Stimulated activated CD4-positive, alpha-beta T cell treated with anti-CD3 and anti-CD28 coated beads, Interleukin-12 subunit alpha, Interleukin-12 subunit beta, amount 100 ng/mL, for 24 hours (primary cell): ENCODE measurements at regions not wholly inside any gene's neighbourhood (a gene's known extent, or its start where the extent isn't known, plus 50 kb on each side); places are given as distances from the start of the nearest gene placed in this dataset.
"Not testable (repeated sequence)": the region's sequence is repeated elsewhere in the genome, so short reads cannot be mapped to it uniquely, and the experiment has no call there.

ENCODE experiments used
- DNase-seq, 2 experiments: peaks; one replicate each; pipeline ENCODE4 v3.0.0-alpha.2; 2020; ENCODE audit warnings: low read depth in 2 of 2

- DNase-seq = no peak
Observed at GRCh38 chr17:71004413-71004812, 835.1 kb downstream of the KCNJ2 start.

- DNase-seq = no peak
Observed at GRCh38 chr17:71011391-71011790, 842.1 kb downstream of the KCNJ2 start.

- DNase-seq = no peak
Observed at GRCh38 chr17:71019699-71020098, 850.4 kb downstream of the KCNJ2 start.

GRCh38 chr17:71022758-71023157, 853.4 kb downstream of the KCNJ2 start:
- no peak for DNase-seq

- no peak for DNase-seq
Observed at GRCh38 chr17:71023249-71024030, 854.1 kb downstream of the KCNJ2 start.

GRCh38 chr17:71024172-71024571, 854.8 kb downstream of the KCNJ2 start:
- no peak for DNase-seq

GRCh38 chr17:71024969-71025368, 855.6 kb downstream of the KCNJ2 start:
- no peak for DNase-seq

GRCh38 chr17:71029246-71029645, 859.9 kb downstream of the KCNJ2 start:
- DNase-seq = no peak

- DNase-seq = not testable (repeated sequence)
Observed at GRCh38 chr17:71031286-71031685, 862.0 kb downstream of the KCNJ2 start.

GRCh38 chr17:71032746-71033273, 863.5 kb downstream of the KCNJ2 start:
- no peak for DNase-seq

- DNase-seq = no peak
Observed at GRCh38 chr17:71033336-71033735, 864.0 kb downstream of the KCNJ2 start.

GRCh38 chr17:71035226-71035625, 865.9 kb downstream of the KCNJ2 start:
- DNase-seq = no peak

- DNase-seq = no peak
Observed at GRCh38 chr17:71037386-71037785, 868.1 kb downstream of the KCNJ2 start.

- no peak for DNase-seq
Observed at GRCh38 chr17:71039391-71039790, 870.1 kb downstream of the KCNJ2 start.

- no peak for DNase-seq
Observed at GRCh38 chr17:71052971-71053370, 883.6 kb downstream of the KCNJ2 start.

GRCh38 chr17:71055128-71055527, 885.8 kb downstream of the KCNJ2 start:
- no peak for DNase-seq

GRCh38 chr17:71057448-71057847, 888.1 kb downstream of the KCNJ2 start:
- DNase-seq = no peak

GRCh38 chr17:71057938-71058337, 888.6 kb downstream of the KCNJ2 start:
- DNase-seq = no peak

GRCh38 chr17:71063127-71063526, 893.8 kb downstream of the KCNJ2 start:
- DNase-seq = no peak

GRCh38 chr17:71063559-71063958, 894.2 kb downstream of the KCNJ2 start:
- no peak for DNase-seq

GRCh38 chr17:71067669-71068407, 898.5 kb downstream of the KCNJ2 start:
- DNase-seq = no peak

- no peak for DNase-seq
Observed at GRCh38 chr17:71068408-71068750, 899.0 kb downstream of the KCNJ2 start.

GRCh38 chr17:71071041-71071440, 901.7 kb downstream of the KCNJ2 start:
- DNase-seq = no peak
